Astrocyte of the spinal cord (primary cell): ENCODE measurements at regions not wholly inside any gene's neighbourhood (a gene's known extent, or its start where the extent isn't known, plus 50 kb on each side); places are given as distances from the start of the nearest gene placed in this dataset.

Experiments
- DNase-seq: peaks from one replicate; pipeline ENCODE4 v3.0.0; 2011; ENCODE audit warnings: low read depth, low spot score
- H3K4me3 ChIP-seq: 2 replicates; pipeline ENCODE4 v1.5.1; 2011; ENCODE audit warnings: low read depth, mild to moderate bottlenecking, low read length, moderate library complexity
- CTCF ChIP-seq: IDR thresholded peaks from 2 replicates; pipeline ENCODE4 v1.5.1; 2012; ENCODE audit warnings: low read depth, mild to moderate bottlenecking, low read length, inconsistent platforms
- in situ Hi-C: cut with HindIII; loops from 2 replicates; pipeline ENCODE4 v1.10.0; 2017; ENCODE audit warnings: low sequenced_read_pairs

- TF ChIP-seq CTCF: no peak
These were observed 836.4 kb downstream of the SLITRK6 start for GRCh38 chr13:84962849-84963248.

GRCh38 chr13:84962141-84962750 lies 837.0 kb downstream of the SLITRK6 start:
- no peak overlapping the region for H3K4me3 ChIP-seq
- no peak for DNase-seq
- in situ Hi-C loops: no loop called here
- no peak for TF ChIP-seq CTCF

More at GRCh38 chr13:84962849-84963248, 836.4 kb downstream of the SLITRK6 start:
- no peak overlapping the region for H3K4me3 ChIP-seq
- in situ Hi-C loops: no loop called here
- no peak for DNase-seq

GRCh38 chr13:84961023-84961422 lies 838.2 kb downstream of the SLITRK6 start:
- H3K4me3 ChIP-seq: no peak overlapping the region
- in situ Hi-C loops: no loop called here
- no peak for TF ChIP-seq CTCF
- no peak for DNase-seq

GRCh38 chr13:84959818-84960217 lies 839.4 kb downstream of the SLITRK6 start:
- in situ Hi-C loops: no loop called here
- H3K4me3 ChIP-seq: no peak overlapping the region
- no peak for TF ChIP-seq CTCF
- no peak for DNase-seq

- no peak for DNase-seq
- TF ChIP-seq CTCF: no peak
- no peak overlapping the region for H3K4me3 ChIP-seq
- in situ Hi-C loops: no loop called here
These were observed 844.6 kb downstream of the SLITRK6 start for GRCh38 chr13:84954636-84955035.

GRCh38 chr13:84951128-84951527 lies 848.1 kb downstream of the SLITRK6 start:
- no peak overlapping the region for H3K4me3 ChIP-seq
- DNase-seq: no peak
- no peak for TF ChIP-seq CTCF
- in situ Hi-C loops: no loop called here
